ENCODE measurements at regions not wholly inside any gene's neighbourhood (a gene's known extent, or its start where the extent isn't known, plus 50 kb on each side); places are given as distances from the start of the nearest gene placed in this dataset.

- TF ChIP-seq CTCF (IDR thresholded peaks at IDR 0.05): no peak
- DNase-seq (ENCODE audit: low spot score): no peak
- no peak overlapping the region for H3K4me3 ChIP-seq
- peak overlapping the region in 1 of 2 donors; percentile 28 for H3K27ac ChIP-seq
Observed at GRCh38 chr3:46116996-46117395, 89.7 kb upstream of the XCR1 start.

GRCh38 chr3:46114323-46114988 lies 87.2 kb upstream of the XCR1 start:
- no peak for DNase-seq (ENCODE audit: low spot score)
- no peak overlapping the region for H3K4me3 ChIP-seq
- no peak for TF ChIP-seq CTCF (IDR thresholded peaks at IDR 0.05)
- H3K27ac ChIP-seq: peak overlapping the region in 1 of 2 donors; percentile 51

GRCh38 chr3:46113608-46114007 lies 86.3 kb upstream of the XCR1 start:
- peak overlapping the region in 1 of 2 donors; percentile 51 for H3K27ac ChIP-seq

GRCh38 chr3:46112984-46113383 lies 85.7 kb upstream of the XCR1 start:
- Histone ChIP-seq H3K27ac (no peak overlapping the region), H3K4me3 (no peak overlapping the region)
- no peak for DNase-seq (ENCODE audit: low spot score)
- no peak for TF ChIP-seq CTCF (IDR thresholded peaks at IDR 0.05)

More at GRCh38 chr3:46113608-46114007, 86.3 kb upstream of the XCR1 start:
- TF ChIP-seq CTCF (IDR thresholded peaks at IDR 0.05): no peak
- DNase-seq (ENCODE audit: low spot score): no peak
- no peak overlapping the region for H3K4me3 ChIP-seq

GRCh38 chr3:46112296-46112695 lies 85.0 kb upstream of the XCR1 start:
- H3K27ac ChIP-seq: no peak overlapping the region
- H3K4me3 ChIP-seq: no peak overlapping the region
- no peak for DNase-seq (ENCODE audit: low spot score)
- no peak for TF ChIP-seq CTCF (IDR thresholded peaks at IDR 0.05)

GRCh38 chr3:46110701-46111493 lies 83.6 kb upstream of the XCR1 start:
- Histone ChIP-seq H3K4me3 (no peak overlapping the region), H3K27ac (peak overlapping the region in 1 of 2 donors; percentile 58)
- TF ChIP-seq CTCF (IDR thresholded peaks at IDR 0.05): no peak
- DNase-seq (ENCODE audit: low spot score): no peak

- no peak for TF ChIP-seq CTCF (IDR thresholded peaks at IDR 0.05)
- H3K4me3 ChIP-seq: no peak overlapping the region
- no peak overlapping the region for H3K27ac ChIP-seq
- DNase-seq (ENCODE audit: low spot score): no peak
Observed at GRCh38 chr3:46107682-46108081, 80.4 kb upstream of the XCR1 start.
